GM23338 (cell line): ENCODE measurements at regions not wholly inside any gene's neighbourhood (a gene's known extent, or its start where the extent isn't known, plus 50 kb on each side); places are given as distances from the start of the nearest gene placed in this dataset.

Source experiments
- CTCF ChIP-seq, 2 experiments: fragments of 200-600 bp in 1 of 2; sonication (generic) in 1 of 2; conservative IDR thresholded peaks; 2 replicates each; pipeline versions ENCODE4 v1.5.1 to v1.6.1; 2016 to 2017; ENCODE audit warnings: antibody characterized with exemption in 2 of 2, low read depth in 2 of 2, mild to moderate bottlenecking in 2 of 2, moderate library complexity in 1 of 2
- JUNB ChIP-seq: IDR thresholded peaks from one replicate; pipeline ENCODE4 v1.6.1; 2016; ENCODE audit warnings: antibody characterized with exemption; ENCODE audit not compliant: unreplicated experiment

DNA sequence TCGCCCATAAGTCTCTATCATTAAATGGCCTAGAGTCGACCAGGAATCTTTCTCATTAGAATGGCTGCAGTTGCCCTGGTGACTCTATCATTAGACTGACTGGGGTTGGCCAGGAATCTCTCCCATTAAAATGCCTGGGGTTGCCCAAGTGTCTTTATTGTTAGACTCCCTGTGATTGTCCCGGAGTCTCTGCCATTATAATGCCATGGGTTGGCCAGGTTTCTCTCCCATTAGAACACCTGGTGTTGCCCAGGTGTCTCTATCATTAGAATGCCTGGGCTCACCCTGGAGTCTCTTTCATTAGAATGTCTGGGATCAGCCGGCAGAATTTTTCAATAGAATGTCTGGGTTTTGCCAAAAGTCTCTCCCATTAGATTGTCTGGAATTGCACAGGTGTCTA is 1459.3 kb downstream of the UQCRFS1 start:
- no peak for TF ChIP-seq CTCF (conservative IDR thresholded peaks at IDR 0.05; ENCODE audit: low read depth in 2 of 2)
- no peak for TF ChIP-seq JUNB
